GM12878 (cell line): ENCODE measurements at regions not wholly inside any gene's neighbourhood (a gene's known extent, or its start where the extent isn't known, plus 50 kb on each side); places are given as distances from the start of the nearest gene placed in this dataset.

Source experiments
- ATAC-seq: fragments of 200-7000 bp; cut with Tn5 transposase; 3 replicates; pipeline ENCODE4 v1.9.1; 2020; ENCODE audit warnings: mild to moderate bottlenecking, moderate library complexity
- BruUV-seq: library from RNA; stranded (reverse); fragments of 400-500 nt; replicated peaks from 2 replicates; lab custom pipeline; 2021; lab: Mats Ljungman, UMichigan
- CTCF ChIA-PET: fragments of 300-600 bp; sonication (Branson Sonifier 250); formaldehyde crosslinking; extraction: SDS; loops from one replicate; lab custom pipeline; 2021; ENCODE audit warnings: inconsistent platforms; lab: Yijun Ruan, JAX
- POLR2A ChIA-PET: fragments of 350-600 bp; formaldehyde crosslinking; extraction: SDS; loops from one replicate; lab custom pipeline; 2021; ENCODE audit warnings: inconsistent platforms; lab: Charles Lee
- RAD21 ChIA-PET: fragments of 300-600 bp; sonication (Branson Sonifier 250); formaldehyde crosslinking; loops from one replicate; lab custom pipeline; 2023; ENCODE audit warnings: antibody characterized with exemption; ENCODE audit not compliant: unreplicated experiment; lab: Charles Lee
- SMC1A ChIA-PET: fragments of 300-600 bp; sonication (Branson Sonifier 250); formaldehyde crosslinking; loops from one replicate; lab custom pipeline; 2023; ENCODE audit not compliant: unreplicated experiment, uncharacterized antibody; lab: Charles Lee
- DNase-seq: peaks from one replicate; pipeline ENCODE4 v3.0.0-alpha.2; 2011; ENCODE audit warnings: low read depth, low spot score
- FAIRE-seq: peaks from 3 replicates; lab custom pipeline; 2011; peaks lifted over from hg19 to GRCh38; lab: Jason Lieb, UNC
- H2AFZ ChIP-seq: 2 replicates; pipeline ENCODE4 v1.6.0; 2011; ENCODE audit warnings: low read depth, low read length, control low read depth; ENCODE audit not compliant: control insufficient read depth
- H3K27ac ChIP-seq: 2 replicates; pipeline ENCODE4 v1.5.1; 2011; ENCODE audit warnings: control low read depth; ENCODE audit not compliant: control insufficient read depth, insufficient read depth
- H3K27me3 ChIP-seq, 2 experiments: replicated peaks in 1 of 2; 2 replicates each; pipeline versions ENCODE4 v1.6.0 to v1.6.1; 2011; ENCODE audit warnings: low read length in 1 of 2; ENCODE audit not compliant: control insufficient read depth in 2 of 2, insufficient read depth in 2 of 2
- H3K36me3 ChIP-seq, 2 experiments: 2 replicates each; pipeline ENCODE4 v1.5.1; 2011; ENCODE audit warnings: low read length in 1 of 2; ENCODE audit not compliant: control insufficient read depth in 2 of 2, insufficient read depth in 2 of 2
- H3K4me1 ChIP-seq: 2 replicates; pipeline ENCODE4 v1.6.1; 2011; ENCODE audit warnings: mild to moderate bottlenecking, low read length, moderate library complexity, mixed read lengths; ENCODE audit not compliant: control insufficient read depth, insufficient read depth
- H3K4me2 ChIP-seq: 2 replicates; pipeline ENCODE4 v1.6.0; 2011; ENCODE audit warnings: control low read depth; ENCODE audit not compliant: control insufficient read depth, insufficient read depth
- H3K4me3 ChIP-seq: fragments of 200-600 bp; sonication (generic); 2 replicates; pipeline ENCODE4 v1.5.1; 2016
- H3K79me2 ChIP-seq: 2 replicates; pipeline ENCODE4 v1.6.0; 2011; ENCODE audit warnings: low read length; ENCODE audit not compliant: control insufficient read depth, insufficient read depth
- H3K9ac ChIP-seq: 2 replicates; pipeline ENCODE4 v1.8.0; 2011; ENCODE audit warnings: low read length, control low read depth, mixed read lengths; ENCODE audit not compliant: control insufficient read depth, insufficient read depth
- H3K9me3 ChIP-seq: replicated peaks from 3 replicates; pipeline ENCODE4 v1.5.1; 2011; ENCODE audit warnings: mild to moderate bottlenecking, low read length; ENCODE audit not compliant: control insufficient read depth, insufficient read depth
- H4K20me1 ChIP-seq: 2 replicates; pipeline ENCODE4 v1.6.0; 2011; ENCODE audit not compliant: control insufficient read depth, insufficient read depth
- BCL3 ChIP-seq: IDR thresholded peaks from 2 replicates; pipeline ENCODE4 v1.6.1; 2011; ENCODE audit warnings: borderline replicate concordance, low read depth, mild to moderate bottlenecking, moderate library complexity, low read length; ENCODE audit not compliant: insufficient read depth, poor library complexity, severe bottlenecking
- CHD1 ChIP-seq: IDR thresholded peaks from 2 replicates; pipeline ENCODE4 v1.6.1; 2012; ENCODE audit warnings: low read depth, low read length, improper control_type of control experiment
- CTCF ChIP-seq, 3 experiments: IDR thresholded peaks in 2 of 3; conservative IDR thresholded peaks in 1 of 3; 2 replicates each; pipeline ENCODE4 v1.5.1; 2011; ENCODE audit warnings: low read depth in 3 of 3, low read length in 3 of 3, mild to moderate bottlenecking in 3 of 3, control low read depth in 2 of 3, moderate library complexity in 2 of 3, inconsistent platforms in 1 of 3, mixed read lengths in 1 of 3; ENCODE audit not compliant: control insufficient read depth in 2 of 3, insufficient read depth in 1 of 3; ENCODE audit errors: extremely low read depth in 1 of 3
- GABPA ChIP-seq: IDR thresholded peaks from 2 replicates; pipeline ENCODE4 v1.6.1; 2014; ENCODE audit warnings: antibody characterized with exemption, low read depth, mild to moderate bottlenecking, inconsistent platforms
- LARP7 ChIP-seq: fragments of 450-650 bp; IDR thresholded peaks from 2 replicates; pipeline ENCODE4 v1.6.1; 2017; ENCODE audit warnings: mild to moderate bottlenecking
- NBN ChIP-seq: fragments of 450-650 bp; IDR thresholded peaks from 2 replicates; pipeline ENCODE4 v1.6.1; 2016
- POU2F2 ChIP-seq: IDR thresholded peaks from 3 replicates; pipeline ENCODE4 v1.6.1; 2011; ENCODE audit warnings: low read depth, mild to moderate bottlenecking, low read length, borderline replicate concordance
- RELA ChIP-seq: fragments of 450-650 bp; IDR thresholded peaks from 2 replicates; pipeline ENCODE4 v1.8.0; 2014; ENCODE audit warnings: borderline replicate concordance; ENCODE audit not compliant: partially characterized antibody
- RELB ChIP-seq: fragments of 450-650 bp; IDR thresholded peaks from 2 replicates; pipeline ENCODE4 v1.6.1; 2017; ENCODE audit warnings: low read depth, mild to moderate bottlenecking, moderate library complexity
- SIN3A ChIP-seq: IDR thresholded peaks from 2 replicates; pipeline ENCODE4 v1.6.1; 2012; ENCODE audit warnings: low read depth, low read length, improper control_type of control experiment
- SKIL ChIP-seq: fragments of 450-650 bp; IDR thresholded peaks from 2 replicates; pipeline ENCODE4 v1.6.1; 2017; ENCODE audit warnings: mild to moderate bottlenecking, low read depth, inconsistent platforms; ENCODE audit not compliant: poor library complexity, severe bottlenecking
- TCF3 ChIP-seq: IDR thresholded peaks from 2 replicates; pipeline ENCODE4 v1.6.1; 2012; ENCODE audit warnings: low read depth, mild to moderate bottlenecking, low read length, borderline replicate concordance; ENCODE audit not compliant: insufficient read depth
- WGBS: methylation state at CpG from one replicate; pipeline ENCODE4 v1.1.6; 2016; ENCODE audit warnings: low lambda C conversion rate; ENCODE audit not compliant: insufficient replicate concordance, insufficient coverage; ENCODE audit errors: missing lambda C conversion rate; 5-methylcytosine and 5-hydroxymethylcytosine counted together
- in situ Hi-C: fragments of 300-500 bp; cut with MboI; formaldehyde crosslinking; loops from 9 replicates; pipeline ENCODE4 v1.14.3; 2018; ENCODE audit warnings: mixed read lengths
- intact Hi-C: fragments of 100-400 bp; cut with micrococcal nuclease; formaldehyde crosslinking; loops from one replicate; pipeline ENCODE4 v1.14.2; 2022; ENCODE audit not compliant: unreplicated experiment

- DNase-seq (no peak), FAIRE-seq (no peak), ATAC-seq (no peak)
- no peak overlapping the region for H3K9ac ChIP-seq
- TF ChIP-seq TCF3, result no peak
- TF ChIP-seq SKIL, result no peak
- TF ChIP-seq RELB, result no peak
- no peak for TF ChIP-seq GABPA
- no peak for TF ChIP-seq CHD1
- no peak for TF ChIP-seq BCL3
- TF ChIP-seq SIN3A, result no peak
- no peak for TF ChIP-seq RELA
- no peak for TF ChIP-seq NBN
- no peak for TF ChIP-seq LARP7
- TF ChIP-seq POU2F2, result no peak
- no peak for TF ChIP-seq CTCF (IDR thresholded peaks at IDR 0.05 in 2 of 3, conservative IDR thresholded peaks at IDR 0.05 in 1 of 3; ENCODE audit: control insufficient read depth in 2 of 3, extremely low read depth in 1 of 3, insufficient read depth in 1 of 3, low read depth in 3 of 3, low read length in 3 of 3)
- no peak overlapping the region for H3K4me2 ChIP-seq
- SMC1A ChIA-PET, result no interaction called here
- RAD21 ChIA-PET, result no interaction called here
- intact Hi-C loops (no loop called here), in situ Hi-C loops (no loop called here)
- no peaks in the 10 kb centered on the region for H3K27me3 ChIP-seq
- no peak overlapping the region for H3K4me3 ChIP-seq
- no peak overlapping the region for H2AFZ ChIP-seq
- CTCF ChIA-PET, result no interaction called here
- no peaks in the 10 kb centered on the region for H3K79me2 ChIP-seq
- H3K9me3 ChIP-seq, result no peaks in the 10 kb centered on the region; the same call in 2 of the 3 replicates
- no TSS peak for BruUV-seq
- no peak overlapping the region for H3K27ac ChIP-seq
- H4K20me1 ChIP-seq, result no peaks in the 10 kb centered on the region
- H3K4me1 ChIP-seq, result no peaks in the 10 kb centered on the region
- H3K36me3 ChIP-seq, result no peaks in the 10 kb centered on the region
- POLR2A ChIA-PET, result no interaction called here
- 20% methylated on average over 4 of the region's 4 CpGs for WGBS
Measured at GRCh38 chr10:130986846-130987245, 324.7 kb downstream of the TCERG1L start.
